ENCODE measurements at regions not wholly inside any gene's neighbourhood (a gene's known extent, or its start where the extent isn't known, plus 50 kb on each side); places are given as distances from the start of the nearest gene placed in this dataset.

- 82 to 86% methylated on average over 1 of the region's 1 CpG for WGBS, 2 donors
- Histone ChIP-seq H3K9me3 (no peaks in the 10 kb centered on the region), H3K27me3 (no peaks in the 10 kb centered on the region), H3K36me3 (no peaks in the 10 kb centered on the region), H3K27ac (no peak overlapping the region), H3K4me3 (replicated peaks in 1 of 3) (no peak overlapping the region), H3K4me1 (no peaks in the 10 kb centered on the region)
- intact Hi-C loops (cut with DNase I) = no loop called here
- TF ChIP-seq CTCF (IDR thresholded peaks at IDR 0.05) (no peak), POLR2A (IDR thresholded peaks at IDR 0.05) (no peak)
- no peak for DNase-seq
Measured at GRCh38 chr14:87696485-87696884, 296.5 kb downstream of the GALC start.

- no peaks in the 10 kb centered on the region for H3K36me3 ChIP-seq
- 52 to 61% methylated on average over 15 of the region's 15 CpGs for WGBS, 2 donors
- H3K27ac ChIP-seq = no peak overlapping the region
- intact Hi-C loops (cut with DNase I) = no loop called here
- H3K4me1 ChIP-seq = no peaks in the 10 kb centered on the region
- no peaks in the 10 kb centered on the region for H3K9me3 ChIP-seq
- DNase-seq = no peak
- no peak for TF ChIP-seq POLR2A (IDR thresholded peaks at IDR 0.05)
- TF ChIP-seq CTCF (IDR thresholded peaks at IDR 0.05) = no peak
- H3K4me3 ChIP-seq (replicated peaks in 1 of 3) = no peak overlapping the region
- no peaks in the 10 kb centered on the region for H3K27me3 ChIP-seq
Measured at GRCh38 chr14:87691042-87691881, 301.7 kb downstream of the GALC start.

GRCh38 chr14:87690076-87690613 is 302.8 kb downstream of the GALC start:
- 51 to 57% methylated on average over 3 of the region's 3 CpGs for WGBS, 2 donors
- no peak overlapping the region for H3K27ac ChIP-seq
- intact Hi-C loops (cut with DNase I) = no loop called here
- H3K9me3 ChIP-seq = no peaks in the 10 kb centered on the region
- DNase-seq = no peak
- H3K27me3 ChIP-seq = no peaks in the 10 kb centered on the region
- H3K4me3 ChIP-seq (replicated peaks in 1 of 3) = no peak overlapping the region
- H3K4me1 ChIP-seq = no peaks in the 10 kb centered on the region
- no peak for TF ChIP-seq CTCF (IDR thresholded peaks at IDR 0.05)
- no peak for TF ChIP-seq POLR2A (IDR thresholded peaks at IDR 0.05)
- no peaks in the 10 kb centered on the region for H3K36me3 ChIP-seq

GRCh38 chr14:87688524-87688923 is 304.5 kb downstream of the GALC start:
- WGBS, 2 donors = 90 to 91% methylated on average over 3 of the region's 3 CpGs
- intact Hi-C loops (cut with DNase I) = no loop called here
- no peaks in the 10 kb centered on the region for H3K36me3 ChIP-seq
- H3K9me3 ChIP-seq = no peaks in the 10 kb centered on the region
- TF ChIP-seq POLR2A (IDR thresholded peaks at IDR 0.05) = no peak
- TF ChIP-seq CTCF (IDR thresholded peaks at IDR 0.05) = no peak
- no peak overlapping the region for H3K27ac ChIP-seq
- H3K27me3 ChIP-seq = no peaks in the 10 kb centered on the region
- no peak for DNase-seq
- H3K4me1 ChIP-seq = no peaks in the 10 kb centered on the region
- H3K4me3 ChIP-seq (replicated peaks in 1 of 3) = no peak overlapping the region

- intact Hi-C loops (cut with DNase I) = no loop called here
- DNase-seq = no peak
- WGBS, 2 donors = 27 to 31% methylated on average over 7 of the region's 7 CpGs
Measured at GRCh38 chr14:87687420-87687819, 305.6 kb downstream of the GALC start.

More at GRCh38 chr14:87687420-87687819, 305.6 kb downstream of the GALC start:
- H3K4me3 ChIP-seq (replicated peaks in 1 of 3) = no peak overlapping the region
- H3K9me3 ChIP-seq = no peaks in the 10 kb centered on the region
- no peak overlapping the region for H3K27ac ChIP-seq
- H3K4me1 ChIP-seq = no peaks in the 10 kb centered on the region
- H3K27me3 ChIP-seq = no peaks in the 10 kb centered on the region
- TF ChIP-seq POLR2A (IDR thresholded peaks at IDR 0.05) (no peak), CTCF (IDR thresholded peaks at IDR 0.05) (no peak)
- H3K36me3 ChIP-seq = no peaks in the 10 kb centered on the region

Data from thyroid gland (tissue), 4 donors.